ENCODE measurements at regions not wholly inside any gene's neighbourhood (a gene's known extent, or its start where the extent isn't known, plus 50 kb on each side); places are given as distances from the start of the nearest gene placed in this dataset.
A peak's percentile ranks its signal among the peaks of the same experiment; 100 is the strongest.
"Not testable (repeated sequence)": the region's sequence is repeated elsewhere in the genome, so short reads cannot be mapped to it uniquely, and the experiment has no call there.

- peaks cover 17% of the 10 kb centered on the region for H3K27me3 Mint-ChIP-seq
- H3K9me3 ChIP-seq (ENCODE audit: control insufficient read depth, low read length, poor library complexity, severe bottlenecking): no peaks in the 10 kb centered on the region
- DNase-seq (no peak), ATAC-seq (no peak)
- no peak overlapping the region for H3K4me3 Mint-ChIP-seq
- H3K36me3 Mint-ChIP-seq (ENCODE audit: low read depth): peaks cover 7% of the 10 kb centered on the region
- no peak overlapping the region for H3K27ac Mint-ChIP-seq
- peaks cover 6% of the 10 kb centered on the region for H3K4me1 Mint-ChIP-seq
Measured at GRCh38 chr20:50325651-50326050, 135.0 kb downstream of the CEBPB start.

- no peaks in the 10 kb centered on the region for H3K9me3 ChIP-seq (ENCODE audit: control insufficient read depth, low read length, poor library complexity, severe bottlenecking)
- H3K4me3 Mint-ChIP-seq: no peak overlapping the region
- H3K27me3 Mint-ChIP-seq: peaks cover 10% of the 10 kb centered on the region
- no peak for ATAC-seq
- DNase-seq: no peak
- H3K36me3 Mint-ChIP-seq (ENCODE audit: low read depth): peaks cover 5% of the 10 kb centered on the region
- peaks cover 1% of the 10 kb centered on the region for H3K4me1 Mint-ChIP-seq
- H3K27ac Mint-ChIP-seq: no peak overlapping the region
Measured at GRCh38 chr20:50327666-50328065, 137.0 kb downstream of the CEBPB start.

GRCh38 chr20:50328222-50328979, 137.8 kb downstream of the CEBPB start:
- Mint-ChIP-seq H3K36me3 (ENCODE audit: low read depth) (peaks cover 4% of the 10 kb centered on the region), H3K27ac (no peak overlapping the region), H3K4me1 (no peaks in the 10 kb centered on the region), H3K4me3 (no peak overlapping the region), H3K27me3 (peaks cover 10% of the 10 kb centered on the region)
- no peaks in the 10 kb centered on the region for H3K9me3 ChIP-seq (ENCODE audit: control insufficient read depth, low read length, poor library complexity, severe bottlenecking)
- DNase-seq (no peak), ATAC-seq (no peak)

- DNase-seq: no peak
- H3K9me3 ChIP-seq (ENCODE audit: control insufficient read depth, low read length, poor library complexity, severe bottlenecking): no peaks in the 10 kb centered on the region
- H3K27me3 Mint-ChIP-seq: peaks cover 10% of the 10 kb centered on the region
- peaks cover 4% of the 10 kb centered on the region for H3K36me3 Mint-ChIP-seq (ENCODE audit: low read depth)
- H3K27ac Mint-ChIP-seq: no peak overlapping the region
- no peaks in the 10 kb centered on the region for H3K4me1 Mint-ChIP-seq
- no peak for ATAC-seq
- no peak overlapping the region for H3K4me3 Mint-ChIP-seq
Measured at GRCh38 chr20:50328996-50329898, 138.6 kb downstream of the CEBPB start.

GRCh38 chr20:50329981-50330503, 139.4 kb downstream of the CEBPB start:
- ATAC-seq (no peak), DNase-seq (no peak)
- no peak overlapping the region for H3K27ac Mint-ChIP-seq
- H3K9me3 ChIP-seq (ENCODE audit: control insufficient read depth, low read length, poor library complexity, severe bottlenecking): no peaks in the 10 kb centered on the region
- H3K4me1 Mint-ChIP-seq: peaks cover 2% of the 10 kb centered on the region
- H3K36me3 Mint-ChIP-seq (ENCODE audit: low read depth): peaks cover 4% of the 10 kb centered on the region
- no peak overlapping the region for H3K4me3 Mint-ChIP-seq
- H3K27me3 Mint-ChIP-seq: peaks cover 10% of the 10 kb centered on the region

- no peak overlapping the region for H3K4me3 Mint-ChIP-seq
- peaks cover 3% of the 10 kb centered on the region for H3K4me1 Mint-ChIP-seq
- H3K27me3 Mint-ChIP-seq: peaks cover 10% of the 10 kb centered on the region
- H3K27ac Mint-ChIP-seq: no peak overlapping the region
- H3K9me3 ChIP-seq (ENCODE audit: control insufficient read depth, low read length, poor library complexity, severe bottlenecking): no peaks in the 10 kb centered on the region
- ATAC-seq (no peak), DNase-seq (no peak)
- peaks cover 4% of the 10 kb centered on the region for H3K36me3 Mint-ChIP-seq (ENCODE audit: low read depth)
Measured at GRCh38 chr20:50330504-50331313, 140.1 kb downstream of the CEBPB start.

- ATAC-seq (no peak), DNase-seq (no peak)
- Mint-ChIP-seq H3K27ac (no peak overlapping the region), H3K27me3 (peaks cover 10% of the 10 kb centered on the region), H3K4me3 (no peak overlapping the region), H3K4me1 (peaks cover 3% of the 10 kb centered on the region), H3K36me3 (ENCODE audit: low read depth) (peaks cover 4% of the 10 kb centered on the region)
- no peaks in the 10 kb centered on the region for H3K9me3 ChIP-seq (ENCODE audit: control insufficient read depth, low read length, poor library complexity, severe bottlenecking)
Measured at GRCh38 chr20:50331469-50332363, 141.1 kb downstream of the CEBPB start.

GRCh38 chr20:50332491-50332980, 141.9 kb downstream of the CEBPB start:
- Mint-ChIP-seq H3K36me3 (ENCODE audit: low read depth) (peaks cover 4% of the 10 kb centered on the region), H3K4me1 (peaks cover 3% of the 10 kb centered on the region), H3K27ac (no peak overlapping the region), H3K4me3 (no peak overlapping the region), H3K27me3 (peaks cover 10% of the 10 kb centered on the region)
- no peak for ATAC-seq
- no peak for DNase-seq
- H3K9me3 ChIP-seq (ENCODE audit: control insufficient read depth, low read length, poor library complexity, severe bottlenecking): no peaks in the 10 kb centered on the region

GRCh38 chr20:50333131-50333670, 142.6 kb downstream of the CEBPB start:
- H3K27me3 Mint-ChIP-seq: peaks cover 10% of the 10 kb centered on the region
- no peak for DNase-seq
- H3K9me3 ChIP-seq (ENCODE audit: control insufficient read depth, low read length, poor library complexity, severe bottlenecking): no peaks in the 10 kb centered on the region
- ATAC-seq: no peak
- peaks cover 7% of the 10 kb centered on the region for H3K4me1 Mint-ChIP-seq
- H3K36me3 Mint-ChIP-seq (ENCODE audit: low read depth): peaks cover 4% of the 10 kb centered on the region
- no peak overlapping the region for H3K4me3 Mint-ChIP-seq
- H3K27ac Mint-ChIP-seq: no peak overlapping the region

- Mint-ChIP-seq H3K4me1 (peaks cover 13% of the 10 kb centered on the region), H3K4me3 (no peak overlapping the region), H3K27ac (no peak overlapping the region), H3K36me3 (ENCODE audit: low read depth) (peaks cover 4% of the 10 kb centered on the region), H3K27me3 (peaks cover 10% of the 10 kb centered on the region)
- H3K9me3 ChIP-seq (ENCODE audit: control insufficient read depth, low read length, poor library complexity, severe bottlenecking): no peaks in the 10 kb centered on the region
- ATAC-seq (no peak), DNase-seq (no peak)
Measured at GRCh38 chr20:50333812-50334211, 143.2 kb downstream of the CEBPB start.

GRCh38 chr20:50334512-50334911, 143.9 kb downstream of the CEBPB start:
- not testable (repeated sequence) for H3K4me3 Mint-ChIP-seq; H3K27ac Mint-ChIP-seq; ATAC-seq; H3K36me3 Mint-ChIP-seq (ENCODE audit: low read depth); DNase-seq; H3K9me3 ChIP-seq (ENCODE audit: control insufficient read depth, low read length, poor library complexity, severe bottlenecking)
- Mint-ChIP-seq H3K27me3 (peaks cover 10% of the 10 kb centered on the region), H3K4me1 (peaks cover 18% of the 10 kb centered on the region)

- Mint-ChIP-seq H3K36me3 (ENCODE audit: low read depth) (peaks cover under 1% of the 10 kb centered on the region), H3K4me1 (peaks cover 24% of the 10 kb centered on the region), H3K27ac (no peak overlapping the region), H3K4me3 (no peak overlapping the region), H3K27me3 (peaks cover 10% of the 10 kb centered on the region)
- H3K9me3 ChIP-seq (ENCODE audit: control insufficient read depth, low read length, poor library complexity, severe bottlenecking): no peaks in the 10 kb centered on the region
- DNase-seq: no peak
- ATAC-seq: peak; percentile 47
Measured at GRCh38 chr20:50335105-50335504, 144.5 kb downstream of the CEBPB start.
